ENCODE measurements at regions not wholly inside any gene's neighbourhood (a gene's known extent, or its start where the extent isn't known, plus 50 kb on each side); places are given as distances from the start of the nearest gene placed in this dataset.

- H3K4me2 ChIP-seq (ENCODE audit: unreplicated experiment), result no peak overlapping the region
- no peak for DNase-seq
These were observed 168.6 kb downstream of the HAPSTR1 start for GRCh38 chr16:9259914-9260608.

GRCh38 chr16:9260666-9261065 lies 169.2 kb downstream of the HAPSTR1 start:
- no peak for TF ChIP-seq EZH2phosphoT487 (IDR thresholded peaks at IDR 0.05; ENCODE audit: insufficient read depth, low read depth)
- no peak for TF ChIP-seq EZH2 (IDR thresholded peaks at IDR 0.05; ENCODE audit: insufficient read depth, poor library complexity, severe bottlenecking)
- in situ Hi-C loops (cut with MboI), result no loop called here
- no peak for DNase-seq
- no peaks in the 10 kb centered on the region for H3K79me2 ChIP-seq (ENCODE audit: insufficient read depth)
- no peak overlapping the region for H3K4me3 ChIP-seq
- H3K9ac ChIP-seq, result no peak overlapping the region
- H3K27ac ChIP-seq, result no peak overlapping the region
- H4K20me1 ChIP-seq (ENCODE audit: insufficient read depth), result no peaks in the 10 kb centered on the region
- no peaks in the 10 kb centered on the region for H3K36me3 ChIP-seq (ENCODE audit: low read depth)
- no peaks in the 10 kb centered on the region for H3K4me1 ChIP-seq (ENCODE audit: insufficient read depth)
- H3K9me3 ChIP-seq (ENCODE audit: low read depth), result no peaks in the 10 kb centered on the region
- H3K27me3 ChIP-seq (replicated peaks; ENCODE audit: insufficient read depth), result no peaks in the 10 kb centered on the region
- no peaks in the 10 kb centered on the region for H3K9me2 ChIP-seq (ENCODE audit: insufficient read depth)
- H3K4me2 ChIP-seq (ENCODE audit: unreplicated experiment), result no peak overlapping the region
- no peaks in the 10 kb centered on the region for H3F3A ChIP-seq (ENCODE audit: insufficient read depth)
- no peak overlapping the region for H2AFZ ChIP-seq
- 16 to 19% methylated on average over 4 of the region's 4 CpGs for WGBS, 2 experiments (ENCODE audit: low coverage in 1 of 2, low lambda C conversion rate in 2 of 2, missing lambda C conversion rate in 2 of 2)

More at GRCh38 chr16:9259914-9260608, 168.6 kb downstream of the HAPSTR1 start:
- H3K9me3 ChIP-seq (ENCODE audit: low read depth), result no peaks in the 10 kb centered on the region
- no peaks in the 10 kb centered on the region for H3K36me3 ChIP-seq (ENCODE audit: low read depth)
- no peaks in the 10 kb centered on the region for H4K20me1 ChIP-seq (ENCODE audit: insufficient read depth)
- H3K27ac ChIP-seq, result no peak overlapping the region
- no peak overlapping the region for H3K9ac ChIP-seq
- no peaks in the 10 kb centered on the region for H3K9me2 ChIP-seq (ENCODE audit: insufficient read depth)
- TF ChIP-seq EZH2phosphoT487 (IDR thresholded peaks at IDR 0.05; ENCODE audit: insufficient read depth, low read depth) (no peak), EZH2 (IDR thresholded peaks at IDR 0.05; ENCODE audit: insufficient read depth, poor library complexity, severe bottlenecking) (no peak)
- in situ Hi-C loops (cut with MboI), result no loop called here
- no peaks in the 10 kb centered on the region for H3K4me1 ChIP-seq (ENCODE audit: insufficient read depth)
- no peak overlapping the region for H2AFZ ChIP-seq
- H3F3A ChIP-seq (ENCODE audit: insufficient read depth), result no peaks in the 10 kb centered on the region
- H3K27me3 ChIP-seq (replicated peaks; ENCODE audit: insufficient read depth), result no peaks in the 10 kb centered on the region
- H3K79me2 ChIP-seq (ENCODE audit: insufficient read depth), result no peaks in the 10 kb centered on the region
- WGBS, 2 experiments (ENCODE audit: low coverage in 1 of 2, low lambda C conversion rate in 2 of 2, missing lambda C conversion rate in 2 of 2), result 21 to 30% methylated on average over 7 of the region's 7 CpGs
- no peak overlapping the region for H3K4me3 ChIP-seq

GRCh38 chr16:9261376-9261775 lies 169.9 kb downstream of the HAPSTR1 start:
- no peaks in the 10 kb centered on the region for H3K9me3 ChIP-seq (ENCODE audit: low read depth)
- H3K27ac ChIP-seq, result no peak overlapping the region
- no peak overlapping the region for H2AFZ ChIP-seq
- H4K20me1 ChIP-seq (ENCODE audit: insufficient read depth), result no peaks in the 10 kb centered on the region
- H3K4me1 ChIP-seq (ENCODE audit: insufficient read depth), result no peaks in the 10 kb centered on the region
- H3F3A ChIP-seq (ENCODE audit: insufficient read depth), result no peaks in the 10 kb centered on the region
- no peak overlapping the region for H3K4me2 ChIP-seq (ENCODE audit: unreplicated experiment)
- TF ChIP-seq EZH2 (IDR thresholded peaks at IDR 0.05; ENCODE audit: insufficient read depth, poor library complexity, severe bottlenecking) (no peak), EZH2phosphoT487 (IDR thresholded peaks at IDR 0.05; ENCODE audit: insufficient read depth, low read depth) (no peak)
- no peak overlapping the region for H3K9ac ChIP-seq
- DNase-seq, result no peak
- in situ Hi-C loops (cut with MboI), result no loop called here
- 32 to 33% methylated on average over 5 of the region's 5 CpGs for WGBS, 2 experiments (ENCODE audit: low coverage in 1 of 2, low lambda C conversion rate in 2 of 2, missing lambda C conversion rate in 2 of 2)
- no peaks in the 10 kb centered on the region for H3K27me3 ChIP-seq (replicated peaks; ENCODE audit: insufficient read depth)
- H3K79me2 ChIP-seq (ENCODE audit: insufficient read depth), result no peaks in the 10 kb centered on the region
- H3K9me2 ChIP-seq (ENCODE audit: insufficient read depth), result no peaks in the 10 kb centered on the region
- no peak overlapping the region for H3K4me3 ChIP-seq
- H3K36me3 ChIP-seq (ENCODE audit: low read depth), result no peaks in the 10 kb centered on the region

- WGBS, 2 experiments (ENCODE audit: low coverage in 1 of 2, low lambda C conversion rate in 2 of 2, missing lambda C conversion rate in 2 of 2), result 63 to 65% methylated on average over 15 of the region's 15 CpGs
- Histone ChIP-seq H2AFZ (no peak overlapping the region), H4K20me1 (ENCODE audit: insufficient read depth) (no peaks in the 10 kb centered on the region), H3K4me3 (no peak overlapping the region), H3K36me3 (ENCODE audit: low read depth) (no peaks in the 10 kb centered on the region), H3K9me2 (ENCODE audit: insufficient read depth) (no peaks in the 10 kb centered on the region), H3K4me1 (ENCODE audit: insufficient read depth) (no peaks in the 10 kb centered on the region), H3K27me3 (replicated peaks; ENCODE audit: insufficient read depth) (no peaks in the 10 kb centered on the region), H3F3A (ENCODE audit: insufficient read depth) (no peaks in the 10 kb centered on the region), H3K4me2 (ENCODE audit: unreplicated experiment) (no peak overlapping the region), H3K9ac (no peak overlapping the region), H3K27ac (no peak overlapping the region), H3K9me3 (ENCODE audit: low read depth) (no peaks in the 10 kb centered on the region), H3K79me2 (ENCODE audit: insufficient read depth) (no peaks in the 10 kb centered on the region)
- in situ Hi-C loops (cut with MboI), result no loop called here
- TF ChIP-seq EZH2 (IDR thresholded peaks at IDR 0.05; ENCODE audit: insufficient read depth, poor library complexity, severe bottlenecking) (no peak), EZH2phosphoT487 (IDR thresholded peaks at IDR 0.05; ENCODE audit: insufficient read depth, low read depth) (no peak)
- DNase-seq, result no peak
These were observed 171.7 kb downstream of the HAPSTR1 start for GRCh38 chr16:9262941-9263715.
